Muscle of leg (tissue), 3 donors: ENCODE measurements at regions not wholly inside any gene's neighbourhood (a gene's known extent, or its start where the extent isn't known, plus 50 kb on each side); places are given as distances from the start of the nearest gene placed in this dataset.

Experiments
- DNase-seq: peaks from one replicate; pipeline ENCODE4 v3.0.0; 2013
- H3K27ac ChIP-seq: one replicate; pipeline ENCODE4 v1.5.1; 2013; ENCODE audit warnings: mild to moderate bottlenecking, low read length, control low read depth
- H3K27me3 ChIP-seq: one replicate; pipeline ENCODE4 v1.6.1; 2013; ENCODE audit warnings: low read length; ENCODE audit not compliant: control insufficient read depth, insufficient read depth
- H3K36me3 ChIP-seq: one replicate; pipeline ENCODE4 v1.6.1; 2013; ENCODE audit warnings: low read length; ENCODE audit not compliant: control insufficient read depth, insufficient read depth
- H3K4me1 ChIP-seq: one replicate; pipeline ENCODE4 v1.6.1; 2013; ENCODE audit warnings: low read length; ENCODE audit not compliant: control insufficient read depth, insufficient read depth
- H3K4me3 ChIP-seq: one replicate; pipeline ENCODE4 v1.5.1; 2013; ENCODE audit warnings: low read length, control low read depth
- H3K9me3 ChIP-seq: replicated peaks from 2 replicates; pipeline ENCODE4 v1.6.1; 2013; ENCODE audit warnings: low read depth, low read length; ENCODE audit not compliant: control insufficient read depth
- WGBS: methylation state at CpG from one replicate; pipeline ENCODE4 v1.1.5; 2013; ENCODE audit warnings: missing lambda C conversion rate; ENCODE audit not compliant: insufficient coverage; 5-methylcytosine and 5-hydroxymethylcytosine counted together

DNA sequence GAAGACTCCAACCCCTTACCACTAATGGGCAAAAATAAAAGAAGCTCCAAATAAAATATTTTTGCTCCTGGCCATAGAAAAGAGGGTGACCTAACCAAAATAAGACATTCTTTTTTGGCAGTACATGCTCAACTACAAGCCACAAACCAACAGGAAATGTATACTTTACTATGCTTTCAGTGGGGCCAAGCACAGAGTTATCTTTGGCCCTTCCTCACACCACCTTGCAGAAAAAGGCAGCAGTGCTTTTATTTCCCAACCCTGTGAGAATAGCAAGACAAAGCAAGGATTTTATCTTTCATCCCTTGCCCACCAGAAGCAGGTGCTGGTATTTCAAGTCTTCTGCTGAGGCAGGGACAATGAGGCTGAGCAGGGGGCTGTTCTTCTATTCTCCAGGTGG is 1493.1 kb downstream of the CDH11 start:
- Histone ChIP-seq H3K9me3 (no peaks in the 10 kb centered on the region), H3K4me1 (no peaks in the 10 kb centered on the region), H3K4me3 (no peak overlapping the region), H3K27ac (no peak overlapping the region), H3K36me3 (no peaks in the 10 kb centered on the region), H3K27me3 (no peaks in the 10 kb centered on the region)
- DNase-seq = no peak

DNA sequence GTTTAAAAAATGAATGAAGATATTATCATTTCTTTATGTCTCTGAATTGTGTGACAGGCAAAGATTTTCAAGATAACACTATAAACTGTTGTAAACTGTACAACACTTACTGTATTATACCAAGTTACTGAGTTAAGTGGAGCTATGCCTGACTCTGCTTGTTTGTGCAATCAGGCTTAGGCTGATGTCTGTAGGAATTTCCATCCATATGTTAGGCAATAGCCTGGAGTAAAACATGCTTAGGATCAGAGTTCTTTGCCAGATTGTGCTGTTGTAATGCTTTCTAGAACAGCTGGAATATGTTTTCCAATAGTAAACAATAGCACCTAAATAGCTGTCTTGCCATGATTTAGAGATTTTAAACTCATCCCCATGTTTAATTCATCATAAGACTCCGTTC is 1496.7 kb downstream of the CDH11 start:
- H3K4me3 ChIP-seq = no peak overlapping the region
- no peaks in the 10 kb centered on the region for H3K9me3 ChIP-seq
- peak; percentile 3 for DNase-seq
- no peaks in the 10 kb centered on the region for H3K4me1 ChIP-seq
- no peak overlapping the region for H3K27ac ChIP-seq
- H3K36me3 ChIP-seq = no peaks in the 10 kb centered on the region
- no CpG with 5 or more reads among the region's 1 CpG for WGBS
- H3K27me3 ChIP-seq = no peaks in the 10 kb centered on the region

DNA sequence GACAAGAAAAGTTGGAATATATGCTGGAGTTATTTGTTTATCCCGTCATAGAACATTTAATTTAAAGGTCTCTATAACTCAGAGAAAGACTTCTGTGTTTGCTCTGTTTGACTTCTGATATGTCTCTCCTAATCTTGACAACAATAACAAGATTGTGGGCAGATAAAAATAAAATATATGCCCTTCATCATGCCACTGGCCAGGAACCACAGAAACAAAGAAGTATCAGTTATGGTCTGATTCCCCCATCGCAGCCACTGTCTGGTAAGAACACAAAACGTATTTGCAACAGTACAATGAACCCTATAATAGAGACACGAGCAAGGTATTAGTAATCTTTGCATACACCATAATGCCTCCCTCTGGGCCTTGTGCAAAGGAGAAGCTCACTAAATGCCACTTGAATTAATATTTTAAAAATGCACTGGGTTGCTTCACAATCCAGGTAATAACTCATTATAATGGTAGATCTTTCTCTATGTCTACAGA is 1498.3 kb downstream of the CDH11 start:
- Histone ChIP-seq H3K36me3 (no peaks in the 10 kb centered on the region), H3K4me1 (no peaks in the 10 kb centered on the region), H3K9me3 (no peaks in the 10 kb centered on the region), H3K4me3 (no peak overlapping the region), H3K27me3 (no peaks in the 10 kb centered on the region), H3K27ac (no peak overlapping the region)
- DNase-seq = no peak
- no CpG with 5 or more reads among the region's 4 CpGs for WGBS

DNA sequence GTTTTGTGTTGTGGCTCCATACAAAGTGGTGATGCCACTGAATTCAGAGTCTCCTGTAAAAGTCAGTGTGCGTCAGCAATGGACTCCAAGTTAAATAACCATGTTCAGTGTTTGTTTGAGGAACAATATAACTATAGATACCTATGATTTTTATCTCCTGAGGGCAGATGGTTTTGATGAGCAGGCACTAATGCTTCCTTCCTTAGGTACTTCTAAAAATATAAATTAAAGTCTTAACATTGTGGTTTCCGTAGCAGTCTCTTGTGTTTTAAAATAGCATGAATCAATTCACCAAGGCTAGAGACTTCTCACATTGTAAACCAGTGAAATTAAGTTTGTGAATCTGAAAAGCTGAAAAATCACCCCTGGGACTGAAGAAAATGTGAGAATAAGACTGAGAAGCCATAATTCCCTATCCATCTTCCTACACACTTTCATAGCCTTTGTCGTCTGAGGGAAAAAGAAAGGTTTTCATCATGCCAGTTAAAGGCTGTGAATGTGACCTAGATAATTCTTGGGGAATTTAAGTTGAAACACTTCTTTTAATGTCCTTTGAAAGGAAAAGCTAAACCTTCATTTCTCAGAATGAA is 1502.9 kb downstream of the CDH11 start:
- Histone ChIP-seq H3K27ac (no peak overlapping the region), H3K36me3 (no peaks in the 10 kb centered on the region), H3K9me3 (no peaks in the 10 kb centered on the region), H3K4me1 (no peaks in the 10 kb centered on the region), H3K4me3 (no peak overlapping the region), H3K27me3 (no peaks in the 10 kb centered on the region)
- DNase-seq = no peak
- no CpG with 5 or more reads among the region's 3 CpGs for WGBS

DNA sequence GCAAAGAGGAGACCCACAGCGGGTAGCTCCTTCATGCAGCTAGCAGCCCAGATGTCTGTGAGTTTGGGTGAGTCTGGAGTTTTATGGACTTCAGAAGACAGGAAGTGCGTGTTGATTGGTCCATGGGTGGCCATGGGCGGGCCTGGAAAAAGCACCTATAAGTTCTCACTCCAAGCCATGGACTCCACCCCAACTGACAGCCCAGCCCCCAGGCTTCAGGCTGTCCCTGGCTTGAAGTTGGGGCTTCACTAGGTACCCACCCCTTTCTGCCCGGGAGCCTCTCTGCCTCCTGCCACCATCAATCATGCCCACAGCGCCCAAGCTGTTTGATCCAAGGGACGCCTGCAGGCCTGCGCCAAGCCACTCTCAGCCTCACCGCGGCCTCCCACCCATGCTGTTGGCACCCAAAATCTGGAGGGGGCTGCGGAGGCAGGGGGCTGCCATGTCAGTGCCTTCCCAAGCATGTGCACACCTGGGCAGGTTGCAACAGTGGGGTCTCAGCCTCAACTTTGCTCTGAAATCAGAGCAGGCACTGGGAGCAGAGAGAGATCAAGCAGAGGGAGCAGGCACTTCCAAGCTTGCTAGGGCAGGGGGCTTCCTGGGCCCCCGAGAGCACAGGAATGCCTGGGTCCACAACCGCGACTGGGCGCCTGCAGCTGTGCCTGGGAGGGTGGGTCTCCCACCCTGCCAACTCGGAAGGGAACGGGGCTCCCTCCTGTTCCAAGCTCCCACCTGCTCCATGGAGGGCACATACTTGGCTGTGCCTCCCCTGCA is 1503.7 kb downstream of the CDH11 start:
- Histone ChIP-seq H3K27ac (no peak overlapping the region), H3K36me3 (no peaks in the 10 kb centered on the region), H3K4me1 (no peaks in the 10 kb centered on the region), H3K27me3 (no peaks in the 10 kb centered on the region), H3K9me3 (no peaks in the 10 kb centered on the region), H3K4me3 (no peak overlapping the region)
- peak; percentile 26 for DNase-seq
- 84% methylated on average over 13 of the region's 16 CpGs for WGBS

DNA sequence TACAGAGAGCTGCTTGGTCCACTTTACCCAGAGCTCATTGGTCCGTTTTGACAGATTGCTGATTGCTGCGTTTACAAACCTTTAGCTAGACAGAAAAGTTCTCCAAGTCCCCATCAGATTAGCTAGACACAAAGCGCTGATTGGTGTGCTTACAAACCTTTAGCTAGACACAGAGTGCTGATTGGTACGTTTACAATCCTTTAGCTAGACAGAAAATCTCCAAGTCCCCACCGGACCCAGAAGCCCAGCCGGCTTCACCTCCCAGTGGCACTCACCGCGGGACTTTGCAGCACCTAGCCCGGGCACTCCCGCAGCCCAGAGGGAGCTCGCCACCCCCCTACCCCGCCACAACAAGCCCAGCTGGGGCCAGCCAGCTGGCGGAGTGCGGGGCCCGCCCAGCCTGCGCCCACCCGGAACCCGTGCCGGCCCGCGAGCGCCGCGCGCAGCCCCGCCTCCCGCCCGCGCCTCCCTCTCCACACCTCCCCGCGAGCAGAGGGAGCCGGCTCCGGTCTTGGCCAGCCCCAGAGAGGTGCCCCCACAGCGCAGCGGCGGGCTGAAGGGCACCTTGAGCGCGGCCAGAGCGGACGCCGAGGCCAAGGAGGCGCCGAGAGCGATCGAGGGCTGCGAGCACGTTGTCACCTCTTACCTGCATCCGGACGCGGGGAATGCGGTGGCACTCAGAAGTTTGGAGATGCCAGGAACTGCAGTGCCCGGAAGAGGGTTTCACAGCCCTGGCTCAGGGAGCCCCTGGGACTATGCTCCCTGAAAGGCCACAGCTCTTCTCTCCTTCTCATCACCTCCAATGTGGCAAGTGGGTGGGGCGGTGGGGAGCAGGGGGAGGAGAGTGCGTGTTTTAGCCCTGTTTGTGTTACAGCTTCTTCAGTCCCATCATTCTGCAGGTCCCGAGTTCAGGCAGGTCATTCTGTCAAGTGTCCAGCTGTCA is 1504.5 kb downstream of the CDH11 start:
- peak; percentile 9 for DNase-seq
- H3K27ac ChIP-seq = no peak overlapping the region
- H3K36me3 ChIP-seq = no peaks in the 10 kb centered on the region
- H3K9me3 ChIP-seq = no peaks in the 10 kb centered on the region
- WGBS = 24% methylated on average over 49 of the region's 55 CpGs
- peak overlapping the region; percentile 29 for H3K4me3 ChIP-seq
- H3K4me1 ChIP-seq = no peaks in the 10 kb centered on the region
- H3K27me3 ChIP-seq = no peaks in the 10 kb centered on the region

DNA sequence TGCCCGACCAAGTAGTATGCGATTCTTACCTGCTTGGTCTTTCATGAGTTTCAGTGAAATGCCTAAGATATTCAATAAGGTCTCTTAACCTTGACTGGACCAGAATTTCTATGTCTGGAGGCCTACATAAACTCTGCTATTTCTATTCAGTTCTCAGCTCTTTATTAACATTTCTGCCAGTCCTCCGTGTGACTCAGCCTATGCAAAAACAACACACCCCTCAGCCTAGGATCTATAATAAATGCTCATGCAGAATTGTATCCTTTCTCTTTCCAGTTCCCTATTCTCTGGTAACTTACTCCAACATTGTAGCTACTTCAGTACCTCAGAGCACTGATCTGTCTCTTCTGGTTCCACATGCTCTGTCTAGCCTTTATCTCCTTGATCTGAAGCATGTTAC is 1507.4 kb downstream of the CDH11 start:
- Histone ChIP-seq H3K4me3 (no peak overlapping the region), H3K9me3 (no peaks in the 10 kb centered on the region), H3K36me3 (no peaks in the 10 kb centered on the region), H3K27me3 (no peaks in the 10 kb centered on the region), H3K4me1 (no peaks in the 10 kb centered on the region), H3K27ac (no peak overlapping the region)
- WGBS = 78% methylated on average over 3 of the region's 3 CpGs
- DNase-seq = no peak

DNA sequence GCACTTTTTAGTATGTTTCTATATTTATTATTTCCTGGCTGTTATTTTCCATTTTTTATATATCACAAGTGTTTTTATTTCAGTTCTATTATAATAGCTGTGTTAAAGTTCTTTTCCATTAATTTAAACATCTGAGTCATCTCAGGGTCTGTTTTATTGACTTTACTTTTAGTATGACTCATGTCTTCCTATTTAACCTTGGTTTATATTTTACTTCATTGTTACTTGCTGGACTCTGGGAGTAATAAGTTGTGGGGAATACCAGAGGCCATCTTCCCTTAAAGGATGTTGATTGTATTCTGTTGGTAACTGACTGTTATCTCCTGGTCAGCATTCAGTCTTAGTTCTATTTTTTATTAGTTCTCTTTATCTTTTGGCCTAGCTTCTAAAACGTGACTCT is 1508.2 kb downstream of the CDH11 start:
- no peaks in the 10 kb centered on the region for H3K36me3 ChIP-seq
- H3K4me3 ChIP-seq = no peak overlapping the region
- no peak overlapping the region for H3K27ac ChIP-seq
- H3K9me3 ChIP-seq = no peaks in the 10 kb centered on the region
- no CpG with 5 or more reads among the region's 1 CpG for WGBS
- no peak for DNase-seq
- H3K4me1 ChIP-seq = no peaks in the 10 kb centered on the region
- no peaks in the 10 kb centered on the region for H3K27me3 ChIP-seq

DNA sequence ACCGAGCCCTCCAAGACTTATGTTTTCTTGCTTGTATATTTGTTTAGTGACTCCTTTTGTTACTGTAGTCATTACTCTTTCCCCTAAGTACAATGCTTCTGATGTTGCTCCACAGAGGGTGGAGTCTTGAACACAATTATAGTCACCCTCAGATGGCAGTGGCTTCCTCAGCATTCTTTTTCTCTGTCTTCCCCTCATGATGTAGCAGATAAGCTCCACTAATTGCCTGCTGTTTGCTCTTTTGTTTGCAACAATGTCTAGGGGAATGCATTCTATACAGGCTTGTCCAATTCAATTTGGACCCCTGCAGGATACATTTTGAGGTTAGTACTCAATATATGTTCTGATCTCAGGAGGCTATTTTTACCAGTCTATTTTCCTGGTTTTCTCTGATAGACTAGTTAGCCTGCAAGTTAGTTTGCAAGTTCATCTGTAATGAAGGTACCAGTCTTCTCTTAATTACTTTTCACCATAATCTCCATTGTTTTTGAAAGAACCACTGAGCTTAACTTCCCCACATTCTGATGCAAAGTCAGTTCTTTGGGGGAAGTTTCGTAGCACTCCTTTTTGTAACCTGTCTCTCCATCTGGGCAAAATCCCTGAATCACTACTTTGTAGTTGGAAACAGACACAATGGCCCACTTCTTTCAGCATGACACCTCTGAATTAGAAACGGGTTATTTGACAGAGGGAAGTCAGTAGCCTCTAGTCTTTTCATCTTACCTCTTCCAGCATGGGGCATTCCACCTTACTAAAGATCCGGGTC is 1509.2 kb downstream of the CDH11 start:
- DNase-seq = no peak
- H3K9me3 ChIP-seq = no peaks in the 10 kb centered on the region
- H3K27me3 ChIP-seq = no peaks in the 10 kb centered on the region
- no peaks in the 10 kb centered on the region for H3K36me3 ChIP-seq
- H3K4me1 ChIP-seq = no peaks in the 10 kb centered on the region
- no CpG with 5 or more reads among the region's 4 CpGs for WGBS
- H3K4me3 ChIP-seq = no peak overlapping the region
- H3K27ac ChIP-seq = no peak overlapping the region
